ENCODE measurements at regions not wholly inside any gene's neighbourhood (a gene's known extent, or its start where the extent isn't known, plus 50 kb on each side); places are given as distances from the start of the nearest gene placed in this dataset.
"Not testable (repeated sequence)": the region's sequence is repeated elsewhere in the genome, so short reads cannot be mapped to it uniquely, and the experiment has no call there.

DNA sequence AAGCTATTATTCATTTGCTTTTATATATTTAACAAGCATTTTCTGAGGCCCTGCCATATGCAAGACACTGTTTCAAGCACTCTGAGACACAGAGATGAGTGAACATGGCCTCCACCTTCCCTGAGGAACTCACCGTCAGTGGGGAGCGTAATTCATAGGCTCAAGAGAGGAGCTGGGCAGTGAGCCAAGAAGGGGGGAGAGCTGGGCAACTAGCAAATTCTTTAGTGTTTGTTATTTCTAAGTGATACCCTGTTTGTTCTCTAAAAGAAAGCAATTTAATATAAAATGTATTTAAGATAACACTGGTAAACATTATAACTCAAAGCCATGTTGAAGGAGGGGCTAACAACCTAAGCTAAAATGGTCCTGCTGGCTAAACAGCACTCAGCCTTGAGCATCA is 119.2 kb upstream of the NGF start:
- in situ Hi-C loops (cut with MboI; ENCODE audit: low sequenced_read_pairs) = no loop called here

DNA sequence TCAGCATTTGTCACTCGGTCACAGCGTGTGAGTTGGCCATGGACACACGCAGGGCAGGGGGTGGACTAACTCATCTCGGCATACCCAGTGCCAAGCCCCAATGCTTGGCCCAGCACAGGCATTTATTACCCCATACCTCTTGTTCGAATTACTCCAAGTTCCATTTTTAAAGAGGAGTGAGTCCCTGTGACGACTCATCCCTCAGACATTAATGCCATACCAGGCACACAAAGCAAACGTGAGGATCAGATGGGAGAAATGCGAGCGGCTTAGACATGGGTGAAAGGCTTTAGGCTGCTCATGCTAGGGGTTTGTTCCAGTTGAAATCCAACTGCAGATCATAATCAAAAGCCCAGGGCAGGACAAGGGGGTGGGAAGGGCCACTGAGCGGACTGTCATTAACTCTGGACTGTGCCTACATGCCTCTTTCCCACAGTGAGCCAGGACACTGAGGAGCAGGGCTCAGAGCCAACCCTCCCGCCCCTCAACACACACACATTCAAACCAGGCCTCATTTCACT is 118.5 kb upstream of the NGF start:
- in situ Hi-C loops (cut with MboI; ENCODE audit: low sequenced_read_pairs) = no loop called here

- in situ Hi-C loops (cut with MboI; ENCODE audit: low sequenced_read_pairs) = no loop called here
Observed at GRCh38 chr1:115454837-115455511, 116.9 kb upstream of the NGF start.

GRCh38 chr1:115453666-115454065 is 115.6 kb upstream of the NGF start:
- in situ Hi-C loops (cut with MboI; ENCODE audit: low sequenced_read_pairs) = no loop called here

- in situ Hi-C loops (cut with MboI; ENCODE audit: low sequenced_read_pairs) = no loop called here
Observed at GRCh38 chr1:115452600-115453329, 114.7 kb upstream of the NGF start.

DNA sequence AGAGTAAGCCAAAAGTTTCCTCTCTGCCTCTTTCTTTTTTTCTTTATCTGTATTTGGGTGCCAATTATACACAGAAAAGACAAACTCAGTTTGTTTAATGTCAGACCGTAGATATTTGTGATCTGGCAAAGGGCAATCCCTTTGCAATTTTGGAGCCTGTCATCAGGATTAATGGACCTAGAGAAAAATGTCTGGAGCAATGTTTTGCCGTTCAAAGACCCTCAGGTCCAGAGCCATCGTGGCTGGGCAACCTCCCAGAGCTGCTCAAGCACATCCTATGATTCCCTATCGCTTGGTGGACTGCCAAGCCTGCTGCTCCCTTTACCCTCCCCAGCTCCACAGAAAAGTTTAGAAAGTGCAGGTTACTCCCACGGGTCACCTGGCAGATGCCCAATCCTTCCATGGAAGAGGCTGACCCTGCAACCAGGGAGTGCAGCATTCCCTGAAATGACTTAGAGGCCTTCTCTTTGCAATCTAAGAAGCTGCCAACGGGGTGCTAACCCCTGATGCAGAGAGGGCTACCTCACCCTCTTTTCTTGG is 112.5 kb upstream of the NGF start:
- in situ Hi-C loops (cut with MboI; ENCODE audit: low sequenced_read_pairs) = no loop called here

DNA sequence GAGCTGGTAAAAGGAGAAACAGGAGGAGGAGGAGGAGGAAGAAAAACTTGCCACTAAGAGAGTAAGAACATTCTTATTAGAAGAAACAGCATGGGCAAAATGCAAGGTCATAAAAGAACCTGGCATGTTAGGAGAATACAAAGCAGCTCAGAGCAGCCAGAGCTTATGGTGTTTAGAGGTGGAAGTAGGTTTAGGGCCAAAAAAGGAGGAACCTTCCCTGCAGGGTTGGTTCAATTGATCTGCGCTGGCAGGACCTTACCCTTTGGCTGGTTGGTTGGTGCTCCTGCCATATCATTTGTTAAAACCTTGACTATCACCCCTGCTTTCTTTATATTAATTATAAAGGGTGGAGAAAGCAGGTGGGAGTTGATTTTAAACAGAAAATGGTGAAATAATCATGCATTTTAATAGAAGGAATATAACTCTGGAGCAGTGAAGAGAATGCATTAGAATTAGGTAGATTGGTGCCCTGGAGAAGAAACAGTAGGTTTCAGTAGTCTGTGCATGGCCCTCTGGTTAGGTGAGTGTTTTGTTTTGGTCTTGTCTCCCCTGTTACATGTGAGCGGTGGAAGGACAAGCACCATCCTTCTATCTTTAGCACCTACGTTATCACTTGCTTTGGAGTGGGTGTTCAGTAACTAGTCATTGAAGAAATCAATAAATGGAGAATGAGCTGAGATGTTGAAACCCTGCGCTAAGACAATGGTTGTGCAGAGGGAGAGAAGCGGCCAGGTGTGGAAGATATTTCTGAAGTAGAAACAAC is 110.4 kb upstream of the NGF start:
- in situ Hi-C loops (cut with MboI; ENCODE audit: low sequenced_read_pairs) = no loop called here

GRCh38 chr1:115447672-115448071 is 109.6 kb upstream of the NGF start:
- in situ Hi-C loops (cut with MboI; ENCODE audit: low sequenced_read_pairs) = no loop called here

DNA sequence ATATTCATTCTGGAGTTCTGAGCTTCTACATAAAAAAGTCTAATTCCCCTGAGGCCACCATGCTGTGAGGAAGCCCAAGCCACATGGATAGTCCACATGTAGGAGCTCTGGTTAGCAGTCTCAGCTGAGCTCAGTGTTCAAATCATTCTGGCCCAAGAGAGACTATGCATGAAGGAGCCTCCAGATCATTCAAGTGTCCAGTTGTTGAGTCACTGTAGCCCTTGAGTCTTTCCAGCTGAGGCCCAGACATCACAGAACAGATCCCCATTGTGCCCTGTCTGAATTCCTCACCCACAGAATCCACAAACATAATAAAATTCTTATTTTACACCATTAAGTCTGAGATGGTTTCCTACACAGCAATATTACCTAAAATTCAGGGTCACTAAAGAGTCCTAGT is 107.0 kb upstream of the NGF start:
- in situ Hi-C loops (cut with MboI; ENCODE audit: low sequenced_read_pairs) = no loop called here

DNA sequence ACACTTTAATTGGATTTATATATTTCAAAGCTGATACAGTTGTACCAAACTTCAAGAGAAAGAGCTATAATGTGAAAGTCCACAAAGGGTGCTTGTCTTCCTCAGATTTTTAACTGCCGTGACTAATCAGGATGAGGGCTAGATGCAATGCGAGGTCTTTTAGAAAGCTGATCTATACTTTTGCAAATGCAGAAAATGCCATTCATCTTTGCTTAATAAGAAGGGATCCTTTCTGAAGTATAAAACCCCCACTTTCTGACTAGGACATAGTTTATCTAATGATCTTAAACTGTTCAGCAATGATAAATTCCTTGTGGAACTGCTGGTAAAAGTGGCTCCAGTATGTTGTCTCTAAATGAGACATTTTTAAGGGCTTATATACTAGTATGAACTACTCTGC is 102.7 kb upstream of the NGF start:
- in situ Hi-C loops (cut with MboI; ENCODE audit: low sequenced_read_pairs) = no loop called here

DNA sequence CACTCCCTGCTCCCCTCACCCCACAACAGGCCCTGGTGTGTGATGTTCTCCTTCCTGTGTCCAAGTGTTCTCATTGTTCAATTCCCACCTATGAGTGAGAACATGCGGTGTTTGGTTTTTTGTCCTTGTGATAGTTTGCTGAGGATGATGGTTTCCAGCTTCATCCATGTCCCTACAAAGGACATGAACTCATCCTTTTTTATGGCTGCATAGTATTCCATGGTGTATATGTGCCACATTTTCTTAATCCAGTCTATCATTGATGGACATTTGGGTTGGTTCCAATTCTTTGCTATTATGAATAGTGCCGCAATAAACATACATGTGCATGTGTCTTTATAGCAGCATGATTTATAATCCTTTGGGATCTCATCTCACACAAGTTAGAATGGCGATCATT is 101.5 kb upstream of the NGF start:
- in situ Hi-C loops (cut with MboI; ENCODE audit: low sequenced_read_pairs) = not testable (repeated sequence)

GRCh38 chr1:115437196-115437595 is 99.1 kb upstream of the NGF start:
- in situ Hi-C loops (cut with MboI; ENCODE audit: low sequenced_read_pairs) = no loop called here

DNA sequence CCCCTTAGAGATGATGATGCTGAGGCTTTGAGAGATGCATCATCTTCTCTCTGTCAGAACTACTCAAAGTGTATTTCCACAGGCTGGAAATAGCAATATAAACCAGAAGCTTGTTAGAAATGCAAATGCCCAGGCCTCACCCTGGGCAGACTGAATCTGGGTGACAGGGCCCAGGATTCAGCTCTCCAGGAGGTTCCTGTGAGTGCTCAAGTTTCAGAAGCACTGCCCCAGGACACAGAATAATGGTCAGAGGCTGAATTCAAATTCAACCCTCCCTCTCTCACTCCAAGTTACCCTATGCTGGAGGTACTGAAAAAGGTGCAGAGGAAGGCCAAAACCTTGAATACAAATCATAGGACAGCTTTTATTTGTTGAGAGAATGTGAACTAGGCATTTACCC is 98.5 kb upstream of the NGF start:
- in situ Hi-C loops (cut with MboI; ENCODE audit: low sequenced_read_pairs) = no loop called here

DNA sequence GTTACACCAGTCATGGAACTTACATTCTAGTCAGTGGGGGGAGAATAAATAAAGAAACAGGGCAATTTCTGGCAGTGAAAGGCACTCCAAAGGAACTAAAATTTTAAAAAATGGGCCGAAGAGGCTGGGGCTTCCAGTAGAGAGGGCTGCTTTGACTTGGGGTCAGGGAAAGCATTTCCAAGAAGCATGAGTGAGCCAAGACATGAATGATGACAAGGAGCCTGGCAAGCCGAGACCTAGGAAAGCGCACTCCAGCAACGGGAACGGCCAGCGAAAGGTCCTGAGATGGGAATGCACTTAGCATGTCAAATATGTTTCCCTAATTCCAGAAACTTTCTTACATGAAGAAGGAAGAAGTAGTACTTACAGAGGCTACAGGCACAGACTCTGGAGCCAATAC is 95.4 kb upstream of the NGF start:
- in situ Hi-C loops (cut with MboI; ENCODE audit: low sequenced_read_pairs) = no loop called here

DNA sequence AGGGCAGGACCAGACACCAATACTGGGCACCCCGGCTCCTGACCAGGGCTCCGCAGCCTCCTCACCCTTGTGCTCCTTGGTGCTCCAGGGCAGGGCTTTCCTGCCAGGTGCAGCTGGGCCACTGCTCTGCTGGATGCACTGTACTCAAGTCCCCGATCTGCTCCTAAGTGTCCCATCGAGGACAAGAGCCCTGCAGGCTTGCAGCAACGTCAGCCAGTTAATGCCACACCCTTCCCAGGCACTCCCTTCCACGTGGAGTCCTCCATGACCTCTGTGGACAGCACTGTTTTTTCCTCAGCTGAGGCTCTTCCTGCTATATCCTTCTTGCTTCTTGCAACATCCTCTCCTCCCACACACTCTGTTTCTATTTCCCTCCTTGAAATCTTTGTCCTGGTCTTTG is 94.0 kb upstream of the NGF start:
- in situ Hi-C loops (cut with MboI; ENCODE audit: low sequenced_read_pairs) = no loop called here

- in situ Hi-C loops (cut with MboI; ENCODE audit: low sequenced_read_pairs) = no loop called here
Observed at GRCh38 chr1:115430441-115431158, 92.6 kb upstream of the NGF start.

GRCh38 chr1:115429884-115430283 is 91.8 kb upstream of the NGF start:
- in situ Hi-C loops (cut with MboI; ENCODE audit: low sequenced_read_pairs) = no loop called here

DNA sequence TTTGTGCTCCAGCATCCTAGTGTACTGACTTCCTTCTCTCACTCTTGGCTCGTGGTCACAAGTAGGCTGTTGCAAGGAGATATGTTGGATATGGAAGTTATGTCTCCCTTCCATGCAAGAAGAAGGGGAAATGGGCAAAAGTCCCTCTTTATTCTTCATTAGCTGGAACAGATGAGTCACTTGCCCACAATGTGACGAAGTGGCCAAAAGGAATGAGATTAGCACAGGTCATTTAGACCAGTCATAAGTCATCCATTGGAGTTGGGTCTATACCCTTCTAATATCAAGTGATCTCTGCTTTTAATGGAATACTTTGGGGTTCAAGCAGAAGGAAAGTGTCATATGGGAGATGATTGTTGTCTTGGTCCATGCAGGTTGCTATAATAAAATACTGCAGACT is 91.2 kb upstream of the NGF start:
- in situ Hi-C loops (cut with MboI; ENCODE audit: low sequenced_read_pairs) = no loop called here

DNA sequence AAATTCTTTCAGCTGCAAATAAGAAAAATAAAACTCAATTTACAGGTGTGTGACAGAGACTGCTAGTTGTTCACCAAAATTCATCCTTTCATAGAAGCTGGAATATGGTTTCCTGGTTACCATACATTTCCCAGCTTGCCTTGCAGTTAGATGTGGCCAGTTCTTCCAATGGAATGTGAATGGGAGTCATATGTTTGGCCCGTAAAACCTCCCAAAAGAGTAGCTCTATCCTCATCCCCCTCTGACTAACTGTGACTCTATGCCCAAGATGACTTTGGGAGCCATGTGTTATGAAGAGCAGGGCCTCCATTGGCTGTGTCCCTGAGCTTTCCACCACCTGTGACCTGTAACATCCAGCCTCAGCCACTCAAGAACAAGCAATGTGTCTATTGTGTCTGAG is 90.6 kb upstream of the NGF start:
- in situ Hi-C loops (cut with MboI; ENCODE audit: low sequenced_read_pairs) = no loop called here

DNA sequence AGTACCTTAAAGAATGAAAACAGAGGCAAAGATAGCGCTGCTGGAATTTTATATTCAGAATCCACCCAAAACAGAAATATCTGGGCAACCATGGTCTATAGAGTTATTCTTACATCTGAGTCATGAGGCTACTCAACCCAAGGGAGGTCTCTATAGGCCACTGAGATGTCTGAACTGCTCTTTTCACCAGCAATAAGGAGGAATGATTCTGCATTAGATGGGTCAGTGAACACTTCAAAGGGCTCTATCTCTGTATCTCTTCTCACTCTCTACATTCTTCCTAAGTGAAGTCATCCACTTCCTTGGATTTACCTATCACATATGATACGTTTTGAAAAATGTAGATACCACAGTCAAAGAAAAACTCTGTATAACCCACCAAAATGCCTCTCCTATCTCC is 90.2 kb upstream of the NGF start:
- in situ Hi-C loops (cut with MboI; ENCODE audit: low sequenced_read_pairs) = no loop called here

DNA sequence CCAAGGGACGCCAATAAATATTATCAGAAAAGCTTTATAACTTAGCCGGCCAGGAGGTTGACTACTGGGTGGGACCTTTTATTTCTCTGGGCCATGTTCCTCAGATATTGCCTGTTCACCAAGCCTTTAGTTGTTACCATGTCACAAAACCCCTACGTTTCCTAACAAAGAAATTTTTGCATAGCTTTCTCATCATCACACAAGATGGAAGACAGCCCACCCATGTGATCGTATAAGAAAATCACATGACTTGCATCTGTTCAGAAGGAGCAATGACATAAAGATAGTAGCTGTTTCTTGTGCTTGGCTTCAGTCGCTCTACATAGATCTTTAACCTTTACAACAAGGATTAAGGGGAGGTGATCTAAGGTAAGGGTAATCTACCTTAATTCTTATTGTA is 88.9 kb upstream of the NGF start:
- in situ Hi-C loops (cut with MboI; ENCODE audit: low sequenced_read_pairs) = no loop called here
